ENCODE measurements at regions not wholly inside any gene's neighbourhood (a gene's known extent, or its start where the extent isn't known, plus 50 kb on each side); places are given as distances from the start of the nearest gene placed in this dataset.
A peak's percentile ranks its signal among the peaks of the same experiment; 100 is the strongest.

DNA sequence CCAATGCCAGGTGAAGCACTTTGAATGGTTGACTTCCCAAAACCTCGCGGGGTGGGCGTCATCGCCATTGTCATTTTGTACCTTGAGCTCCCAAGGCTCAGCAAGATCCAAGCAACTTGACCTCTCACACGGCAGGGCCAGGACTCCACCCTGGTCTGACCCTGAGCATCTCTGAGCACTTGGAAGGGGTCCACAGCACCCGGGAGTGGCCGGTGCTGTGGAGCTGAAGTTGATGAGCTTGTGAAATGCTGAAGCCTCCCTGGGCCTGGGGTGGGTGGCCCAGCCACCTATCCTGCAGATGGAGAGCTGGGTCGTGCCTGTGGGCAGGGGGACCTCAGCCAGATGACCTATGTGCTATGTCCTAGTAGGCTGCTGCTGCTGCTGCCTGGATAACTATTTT lies 283.3 kb upstream of the FOXF1 start:
- no peak overlapping the region for H2AFZ ChIP-seq (ENCODE audit: low read length)
- H3K79me1 ChIP-seq (ENCODE audit: low read depth, low read length), result no peaks in the 10 kb centered on the region
- no peak for DNase-seq (ENCODE audit: low spot score)
- H3K9ac ChIP-seq (ENCODE audit: low read depth, low read length, poor library complexity), result no peak overlapping the region
- no CpG with 5 or more reads among the region's 8 CpGs for WGBS, 2 donors (ENCODE audit: extremely low coverage in 2 of 2, insufficient read length in 2 of 2, insufficient replicate concordance in 1 of 2)
- H3K4ac ChIP-seq (ENCODE audit: low read length), result no peak overlapping the region
- H2BK5ac ChIP-seq (ENCODE audit: low read length), result no peak overlapping the region
- H2BK120ac ChIP-seq (ENCODE audit: low read depth, low read length), result no peak overlapping the region
- H3K14ac ChIP-seq (ENCODE audit: low read length), result no peak overlapping the region
- no peak overlapping the region for H3K23ac ChIP-seq (ENCODE audit: low read depth, low read length, poor library complexity)
- no peak overlapping the region for H3K4me3 ChIP-seq (ENCODE audit: low read length in 2 of 2)
- H2BK15ac ChIP-seq (ENCODE audit: low read length), result no peak overlapping the region
- no peak overlapping the region for H4K91ac ChIP-seq (ENCODE audit: low read depth, low read length, poor library complexity)
- no peak overlapping the region for H4K8ac ChIP-seq (ENCODE audit: low read depth, low read length)
- no peak overlapping the region for H2AK5ac ChIP-seq (ENCODE audit: low read depth, low read length)
- no peaks in the 10 kb centered on the region for H3K4me1 ChIP-seq (ENCODE audit: control insufficient read depth in 2 of 2, insufficient read depth in 1 of 2, low read depth in 1 of 2, low read length in 2 of 2)
- H3K9me3 ChIP-seq (replicated peaks in 1 of 2; ENCODE audit: control insufficient read depth in 2 of 2, insufficient read depth in 1 of 2, low read depth in 1 of 2, low read length in 2 of 2), result peaks cover 0 to 2% of the 10 kb centered on the region in 2 donors
- H3K27me3 ChIP-seq (ENCODE audit: control insufficient read depth in 3 of 3, insufficient read depth in 3 of 3, low read depth in 1 of 3, low read length in 3 of 3), result peaks cover 0 to 17% (median 0%) of the 10 kb centered on the region in 3 experiments
- H3K18ac ChIP-seq (ENCODE audit: low read length), result no peak overlapping the region
- no peak overlapping the region for H3K4me2 ChIP-seq (ENCODE audit: insufficient read depth, low read length, poor library complexity, severe bottlenecking)
- no peaks in the 10 kb centered on the region for H3K36me3 ChIP-seq (replicated peaks in 1 of 2; ENCODE audit: control insufficient read depth in 2 of 2, insufficient read depth in 2 of 2, low read length in 2 of 2)
- H3K27ac ChIP-seq (replicated peaks; ENCODE audit: low read length), result no peak overlapping the region
- no peak overlapping the region for H2BK12ac ChIP-seq (ENCODE audit: low read length)

DNA sequence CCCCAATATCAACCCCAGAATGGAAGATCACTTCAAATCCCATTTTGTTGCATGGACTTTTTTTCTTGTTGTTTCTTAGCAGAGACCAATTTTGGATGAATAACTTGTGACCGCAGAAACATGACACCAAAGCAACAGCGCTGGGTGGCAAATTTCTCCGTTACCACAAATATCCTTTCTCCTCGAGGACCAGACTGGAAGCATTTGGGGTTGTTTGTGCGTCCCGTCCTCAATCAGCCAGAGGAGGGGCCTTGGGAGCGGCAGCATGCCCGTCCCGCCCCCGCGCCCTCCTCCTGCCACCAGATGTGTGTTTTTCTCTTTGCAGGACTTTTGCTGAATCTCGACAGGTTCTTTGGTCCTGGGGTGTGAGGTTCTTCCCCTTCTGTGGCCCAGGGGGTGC lies 282.5 kb upstream of the FOXF1 start:
- peaks cover 0 to 10% (median 0%) of the 10 kb centered on the region in 3 experiments for H3K27me3 ChIP-seq (ENCODE audit: control insufficient read depth in 3 of 3, insufficient read depth in 3 of 3, low read depth in 1 of 3, low read length in 3 of 3)
- no peaks in the 10 kb centered on the region for H3K4me1 ChIP-seq (ENCODE audit: control insufficient read depth in 2 of 2, insufficient read depth in 1 of 2, low read depth in 1 of 2, low read length in 2 of 2)
- WGBS, 2 donors (ENCODE audit: extremely low coverage in 2 of 2, insufficient read length in 2 of 2, insufficient replicate concordance in 1 of 2), result no CpG with 5 or more reads among the region's 12 CpGs
- no peak overlapping the region for H3K9ac ChIP-seq (ENCODE audit: low read depth, low read length, poor library complexity)
- no peak overlapping the region for H2BK120ac ChIP-seq (ENCODE audit: low read depth, low read length)
- no peak overlapping the region for H2BK12ac ChIP-seq (ENCODE audit: low read length)
- no peak overlapping the region for H3K4me3 ChIP-seq (ENCODE audit: low read length in 2 of 2)
- no peak overlapping the region for H3K27ac ChIP-seq (replicated peaks; ENCODE audit: low read length)
- no peak overlapping the region for H2AK5ac ChIP-seq (ENCODE audit: low read depth, low read length)
- no peak overlapping the region for H3K4me2 ChIP-seq (ENCODE audit: insufficient read depth, low read length, poor library complexity, severe bottlenecking)
- H2AFZ ChIP-seq (ENCODE audit: low read length), result no peak overlapping the region
- no peak overlapping the region for H4K8ac ChIP-seq (ENCODE audit: low read depth, low read length)
- H2BK5ac ChIP-seq (ENCODE audit: low read length), result no peak overlapping the region
- no peak overlapping the region for H3K18ac ChIP-seq (ENCODE audit: low read length)
- H3K14ac ChIP-seq (ENCODE audit: low read length), result peak overlapping the region; percentile 12
- no peak overlapping the region for H3K23ac ChIP-seq (ENCODE audit: low read depth, low read length, poor library complexity)
- H3K79me1 ChIP-seq (ENCODE audit: low read depth, low read length), result no peaks in the 10 kb centered on the region
- H3K9me3 ChIP-seq (replicated peaks in 1 of 2; ENCODE audit: control insufficient read depth in 2 of 2, insufficient read depth in 1 of 2, low read depth in 1 of 2, low read length in 2 of 2), result peaks cover 0 to 2% of the 10 kb centered on the region in 2 donors
- DNase-seq (ENCODE audit: low spot score), result no peak
- no peaks in the 10 kb centered on the region for H3K36me3 ChIP-seq (replicated peaks in 1 of 2; ENCODE audit: control insufficient read depth in 2 of 2, insufficient read depth in 2 of 2, low read length in 2 of 2)
- H4K91ac ChIP-seq (ENCODE audit: low read depth, low read length, poor library complexity), result no peak overlapping the region
- no peak overlapping the region for H3K4ac ChIP-seq (ENCODE audit: low read length)
- no peak overlapping the region for H2BK15ac ChIP-seq (ENCODE audit: low read length)

DNA sequence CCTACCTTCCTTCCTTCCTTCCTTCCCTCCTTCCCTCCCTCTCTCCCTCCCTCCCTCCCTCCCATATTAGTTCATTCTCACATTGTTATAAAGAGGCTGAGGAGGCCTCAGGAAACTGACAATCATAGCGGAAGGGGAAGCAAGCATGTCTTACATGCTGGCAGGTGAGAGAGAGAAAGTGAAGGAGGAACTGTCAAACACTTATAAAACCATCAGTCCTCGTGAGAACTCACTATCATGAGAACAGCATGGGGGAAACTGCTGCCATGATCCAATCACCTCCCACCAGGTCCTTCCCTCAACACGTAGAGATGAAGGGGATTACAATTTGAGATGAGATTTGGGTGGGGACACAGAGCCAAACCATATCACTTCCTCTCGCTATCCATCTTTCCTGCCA lies 281.6 kb upstream of the FOXF1 start:
- Histone ChIP-seq H2AFZ (ENCODE audit: low read length) (no peak overlapping the region), H3K14ac (ENCODE audit: low read length) (no peak overlapping the region), H3K9ac (ENCODE audit: low read depth, low read length, poor library complexity) (no peak overlapping the region), H3K18ac (ENCODE audit: low read length) (no peak overlapping the region), H2BK120ac (ENCODE audit: low read depth, low read length) (no peak overlapping the region), H3K23ac (ENCODE audit: low read depth, low read length, poor library complexity) (no peak overlapping the region), H2BK15ac (ENCODE audit: low read length) (no peak overlapping the region), H3K36me3 (replicated peaks in 1 of 2; ENCODE audit: control insufficient read depth in 2 of 2, insufficient read depth in 2 of 2, low read length in 2 of 2) (no peaks in the 10 kb centered on the region), H2BK12ac (ENCODE audit: low read length) (no peak overlapping the region), H3K27me3 (ENCODE audit: control insufficient read depth in 3 of 3, insufficient read depth in 3 of 3, low read depth in 1 of 3, low read length in 3 of 3) (peaks cover 0 to 2% (median 0%) of the 10 kb centered on the region in 3 experiments), H3K27ac (replicated peaks; ENCODE audit: low read length) (no peak overlapping the region), H3K4me1 (ENCODE audit: control insufficient read depth in 2 of 2, insufficient read depth in 1 of 2, low read depth in 1 of 2, low read length in 2 of 2) (no peaks in the 10 kb centered on the region), H3K4me2 (ENCODE audit: insufficient read depth, low read length, poor library complexity, severe bottlenecking) (no peak overlapping the region), H3K4me3 (ENCODE audit: low read length in 2 of 2) (no peak overlapping the region), H3K79me1 (ENCODE audit: low read depth, low read length) (no peaks in the 10 kb centered on the region), H4K91ac (ENCODE audit: low read depth, low read length, poor library complexity) (no peak overlapping the region), H2AK5ac (ENCODE audit: low read depth, low read length) (no peak overlapping the region), H2BK5ac (ENCODE audit: low read length) (no peak overlapping the region), H3K9me3 (replicated peaks in 1 of 2; ENCODE audit: control insufficient read depth in 2 of 2, insufficient read depth in 1 of 2, low read depth in 1 of 2, low read length in 2 of 2) (peaks cover 0 to 4% of the 10 kb centered on the region in 2 donors), H4K8ac (ENCODE audit: low read depth, low read length) (no peak overlapping the region), H3K4ac (ENCODE audit: low read length) (no peak overlapping the region)
- no peak for DNase-seq (ENCODE audit: low spot score)
- no CpG with 5 or more reads among the region's 4 CpGs for WGBS, 2 donors (ENCODE audit: extremely low coverage in 2 of 2, insufficient read length in 2 of 2, insufficient replicate concordance in 1 of 2)

DNA sequence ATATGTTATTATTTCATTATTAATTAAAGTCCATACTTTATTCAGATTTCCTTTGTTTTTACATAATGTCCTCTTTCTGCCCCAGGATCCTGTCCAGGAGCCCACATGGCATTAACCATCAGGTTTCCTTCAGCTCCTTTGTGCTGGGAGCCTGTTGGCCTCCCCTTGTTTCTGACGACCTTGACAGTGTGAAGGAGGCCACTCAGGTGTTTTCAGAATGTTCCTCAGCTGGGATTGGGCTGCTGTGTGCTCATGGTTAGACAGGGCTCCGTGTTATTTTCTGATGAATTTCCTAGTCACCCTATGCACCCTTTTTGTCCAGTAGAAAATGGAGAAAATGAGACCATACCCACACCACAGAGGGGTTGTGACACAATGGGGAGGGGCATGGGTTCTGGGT lies 281.0 kb upstream of the FOXF1 start:
- H2AK5ac ChIP-seq (ENCODE audit: low read depth, low read length), result no peak overlapping the region
- no peak overlapping the region for H2BK12ac ChIP-seq (ENCODE audit: low read length)
- no peak overlapping the region for H3K27ac ChIP-seq (replicated peaks; ENCODE audit: low read length)
- no peak overlapping the region for H3K4me2 ChIP-seq (ENCODE audit: insufficient read depth, low read length, poor library complexity, severe bottlenecking)
- H4K91ac ChIP-seq (ENCODE audit: low read depth, low read length, poor library complexity), result no peak overlapping the region
- DNase-seq (ENCODE audit: low spot score), result no peak
- H2BK15ac ChIP-seq (ENCODE audit: low read length), result no peak overlapping the region
- H2AFZ ChIP-seq (ENCODE audit: low read length), result no peak overlapping the region
- peaks cover 0 to 4% of the 10 kb centered on the region in 2 donors for H3K9me3 ChIP-seq (replicated peaks in 1 of 2; ENCODE audit: control insufficient read depth in 2 of 2, insufficient read depth in 1 of 2, low read depth in 1 of 2, low read length in 2 of 2)
- no peak overlapping the region for H3K4me3 ChIP-seq (ENCODE audit: low read length in 2 of 2)
- H3K4me1 ChIP-seq (ENCODE audit: control insufficient read depth in 2 of 2, insufficient read depth in 1 of 2, low read depth in 1 of 2, low read length in 2 of 2), result no peaks in the 10 kb centered on the region
- no peak overlapping the region for H2BK120ac ChIP-seq (ENCODE audit: low read depth, low read length)
- H2BK5ac ChIP-seq (ENCODE audit: low read length), result no peak overlapping the region
- H3K14ac ChIP-seq (ENCODE audit: low read length), result no peak overlapping the region
- H3K79me1 ChIP-seq (ENCODE audit: low read depth, low read length), result no peaks in the 10 kb centered on the region
- H3K9ac ChIP-seq (ENCODE audit: low read depth, low read length, poor library complexity), result no peak overlapping the region
- no peak overlapping the region for H3K23ac ChIP-seq (ENCODE audit: low read depth, low read length, poor library complexity)
- WGBS, 2 donors (ENCODE audit: extremely low coverage in 2 of 2, insufficient read length in 2 of 2, insufficient replicate concordance in 1 of 2), result no CpG with 5 or more reads among the region's 2 CpGs
- no peaks in the 10 kb centered on the region for H3K27me3 ChIP-seq (ENCODE audit: control insufficient read depth in 3 of 3, insufficient read depth in 3 of 3, low read depth in 1 of 3, low read length in 3 of 3)
- H4K8ac ChIP-seq (ENCODE audit: low read depth, low read length), result no peak overlapping the region
- no peaks in the 10 kb centered on the region for H3K36me3 ChIP-seq (replicated peaks in 1 of 2; ENCODE audit: control insufficient read depth in 2 of 2, insufficient read depth in 2 of 2, low read length in 2 of 2)
- no peak overlapping the region for H3K18ac ChIP-seq (ENCODE audit: low read length)
- no peak overlapping the region for H3K4ac ChIP-seq (ENCODE audit: low read length)
